Endothelial cell (in vitro differentiated cells): ENCODE measurements at regions not wholly inside any gene's neighbourhood (a gene's known extent, or its start where the extent isn't known, plus 50 kb on each side); places are given as distances from the start of the nearest gene placed in this dataset.

Experiments
- DNase-seq: peaks from one replicate; pipeline ENCODE4 v3.0.0; 2021; ENCODE audit warnings: low spot score
- H3K27ac Mint-ChIP-seq: one replicate; pipeline ENCODE4 v1.8.0; 2021; ENCODE audit warnings: mixed read lengths, inconsistent platforms; ENCODE audit not compliant: unreplicated experiment
- H3K27me3 Mint-ChIP-seq: one replicate; pipeline ENCODE4 v1.8.0; 2021; ENCODE audit warnings: mild to moderate bottlenecking, moderate library complexity, mixed read lengths, inconsistent platforms; ENCODE audit not compliant: unreplicated experiment
- H3K36me3 Mint-ChIP-seq: one replicate; pipeline ENCODE4 v1.8.0; 2021; ENCODE audit warnings: mild to moderate bottlenecking, low read depth, mixed read lengths, inconsistent platforms; ENCODE audit not compliant: unreplicated experiment
- H3K4me1 Mint-ChIP-seq: one replicate; pipeline ENCODE4 v1.8.0; 2021; ENCODE audit warnings: mild to moderate bottlenecking, mixed read lengths, inconsistent platforms; ENCODE audit not compliant: unreplicated experiment
- H3K4me3 Mint-ChIP-seq: one replicate; pipeline ENCODE4 v1.8.0; 2021; ENCODE audit warnings: mild to moderate bottlenecking, mixed read lengths, inconsistent platforms; ENCODE audit not compliant: unreplicated experiment
- H3K9me3 Mint-ChIP-seq: one replicate; pipeline ENCODE4 v1.8.0; 2021; ENCODE audit warnings: mixed read lengths, inconsistent platforms; ENCODE audit not compliant: unreplicated experiment
- TF ChIP-seq, protein P1 (sequence below): fragments of 200-600 bp; sonication (generic); IDR thresholded peaks from one replicate; pipeline ENCODE4 v1.5.0; 2021; ENCODE audit warnings: antibody characterized with exemption; ENCODE audit not compliant: unreplicated experiment

DNA sequence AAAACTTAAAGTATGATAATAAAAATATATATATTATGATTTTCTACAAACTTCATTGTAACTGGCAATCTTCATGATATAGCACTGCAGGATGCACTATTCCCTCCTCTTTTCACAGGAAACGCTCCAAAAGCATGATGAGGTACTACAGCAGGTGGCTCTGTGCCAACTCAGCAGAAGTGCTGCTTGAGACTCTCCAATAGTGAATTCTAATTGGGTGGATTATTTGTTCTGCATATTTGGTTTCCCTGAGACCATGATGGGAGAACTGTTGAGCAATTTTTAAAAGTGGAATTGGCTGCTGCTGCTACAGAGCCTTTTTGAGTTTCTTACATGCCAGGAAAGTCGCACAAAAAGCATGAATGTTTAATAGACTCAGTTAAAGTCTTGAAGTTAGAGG lies 1782.4 kb upstream of the PCDH20 start:
- Mint-ChIP-seq H3K27ac (no peak overlapping the region), H3K9me3 (no peaks in the 10 kb centered on the region), H3K27me3 (no peaks in the 10 kb centered on the region), H3K36me3 (no peaks in the 10 kb centered on the region), H3K4me1 (no peaks in the 10 kb centered on the region), H3K4me3 (no peak overlapping the region)
- TF ChIP-seq, protein P1, sequence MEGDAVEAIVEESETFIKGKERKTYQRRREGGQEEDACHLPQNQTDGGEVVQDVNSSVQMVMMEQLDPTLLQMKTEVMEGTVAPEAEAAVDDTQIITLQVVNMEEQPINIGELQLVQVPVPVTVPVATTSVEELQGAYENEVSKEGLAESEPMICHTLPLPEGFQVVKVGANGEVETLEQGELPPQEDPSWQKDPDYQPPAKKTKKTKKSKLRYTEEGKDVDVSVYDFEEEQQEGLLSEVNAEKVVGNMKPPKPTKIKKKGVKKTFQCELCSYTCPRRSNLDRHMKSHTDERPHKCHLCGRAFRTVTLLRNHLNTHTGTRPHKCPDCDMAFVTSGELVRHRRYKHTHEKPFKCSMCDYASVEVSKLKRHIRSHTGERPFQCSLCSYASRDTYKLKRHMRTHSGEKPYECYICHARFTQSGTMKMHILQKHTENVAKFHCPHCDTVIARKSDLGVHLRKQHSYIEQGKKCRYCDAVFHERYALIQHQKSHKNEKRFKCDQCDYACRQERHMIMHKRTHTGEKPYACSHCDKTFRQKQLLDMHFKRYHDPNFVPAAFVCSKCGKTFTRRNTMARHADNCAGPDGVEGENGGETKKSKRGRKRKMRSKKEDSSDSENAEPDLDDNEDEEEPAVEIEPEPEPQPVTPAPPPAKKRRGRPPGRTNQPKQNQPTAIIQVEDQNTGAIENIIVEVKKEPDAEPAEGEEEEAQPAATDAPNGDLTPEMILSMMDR = no peak
- DNase-seq = no peak

DNA sequence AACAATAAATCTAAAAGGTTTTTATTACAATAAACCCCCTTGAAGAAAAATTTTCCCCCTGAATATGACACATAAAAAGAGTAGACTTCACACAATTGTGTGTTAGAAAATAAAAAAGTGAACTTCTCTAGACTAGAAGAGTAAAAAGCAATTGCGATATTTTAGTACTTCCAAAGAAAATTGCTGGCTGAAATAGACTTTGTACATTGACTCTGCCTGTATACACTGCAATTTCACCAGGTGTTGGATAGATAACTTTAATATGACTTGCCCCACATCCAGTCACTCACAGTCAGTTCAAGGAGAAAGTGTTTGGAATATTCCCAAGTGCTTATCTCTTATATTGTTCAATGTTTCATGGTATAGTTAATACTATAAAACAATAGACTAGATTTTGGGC lies 1780.1 kb upstream of the PCDH20 start:
- H3K36me3 Mint-ChIP-seq = no peaks in the 10 kb centered on the region
- no peaks in the 10 kb centered on the region for H3K9me3 Mint-ChIP-seq
- no peaks in the 10 kb centered on the region for H3K27me3 Mint-ChIP-seq
- no peaks in the 10 kb centered on the region for H3K4me1 Mint-ChIP-seq
- TF ChIP-seq, protein P1 = no peak
- DNase-seq = no peak
- H3K27ac Mint-ChIP-seq = no peak overlapping the region
- no peak overlapping the region for H3K4me3 Mint-ChIP-seq

DNA sequence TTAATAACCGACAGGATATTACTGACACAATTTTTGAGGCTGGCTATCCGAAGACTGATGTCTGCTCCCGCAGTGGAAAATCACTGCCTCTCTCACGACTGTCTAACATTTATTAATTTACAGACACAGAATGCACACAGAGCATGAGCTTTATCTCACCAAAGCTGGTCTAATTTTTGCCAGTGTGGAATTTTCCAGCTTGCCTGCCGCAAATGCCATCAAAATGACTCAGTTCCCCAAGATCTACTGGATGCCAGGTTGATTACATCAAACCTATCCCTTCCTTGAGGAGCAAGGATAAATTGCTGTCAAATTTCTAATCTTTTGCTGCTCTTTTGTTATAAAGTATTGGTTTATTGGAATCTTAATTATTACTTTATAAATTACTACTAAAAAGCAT lies 1775.1 kb upstream of the PCDH20 start:
- Mint-ChIP-seq H3K4me1 (no peaks in the 10 kb centered on the region), H3K27me3 (no peaks in the 10 kb centered on the region), H3K9me3 (no peaks in the 10 kb centered on the region), H3K4me3 (no peak overlapping the region), H3K27ac (no peak overlapping the region), H3K36me3 (no peaks in the 10 kb centered on the region)
- TF ChIP-seq, protein P1 = no peak
- no peak for DNase-seq

DNA sequence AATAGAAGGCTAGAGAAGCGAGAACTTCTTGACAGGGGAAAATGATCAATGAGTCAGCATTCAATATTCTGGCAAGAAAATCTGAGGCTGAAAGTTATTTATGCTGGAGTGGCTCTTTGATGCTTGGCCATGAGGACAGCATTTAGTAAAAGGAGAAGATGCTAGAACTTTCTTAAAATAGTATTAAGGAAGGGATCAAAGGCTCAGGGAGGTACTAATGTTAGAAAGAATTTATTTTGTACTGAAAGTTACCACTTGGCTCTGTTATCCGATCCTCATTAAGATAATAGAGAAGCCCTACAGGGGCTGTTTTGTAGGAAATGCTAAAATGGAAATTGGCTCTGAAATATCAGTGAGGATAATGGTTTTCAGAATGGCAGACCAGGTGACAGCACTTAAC lies 1774.6 kb upstream of the PCDH20 start:
- Mint-ChIP-seq H3K27me3 (no peaks in the 10 kb centered on the region), H3K36me3 (no peaks in the 10 kb centered on the region), H3K9me3 (no peaks in the 10 kb centered on the region), H3K4me1 (no peaks in the 10 kb centered on the region), H3K27ac (no peak overlapping the region), H3K4me3 (no peak overlapping the region)
- DNase-seq = no peak
- TF ChIP-seq, protein P1 = no peak

DNA sequence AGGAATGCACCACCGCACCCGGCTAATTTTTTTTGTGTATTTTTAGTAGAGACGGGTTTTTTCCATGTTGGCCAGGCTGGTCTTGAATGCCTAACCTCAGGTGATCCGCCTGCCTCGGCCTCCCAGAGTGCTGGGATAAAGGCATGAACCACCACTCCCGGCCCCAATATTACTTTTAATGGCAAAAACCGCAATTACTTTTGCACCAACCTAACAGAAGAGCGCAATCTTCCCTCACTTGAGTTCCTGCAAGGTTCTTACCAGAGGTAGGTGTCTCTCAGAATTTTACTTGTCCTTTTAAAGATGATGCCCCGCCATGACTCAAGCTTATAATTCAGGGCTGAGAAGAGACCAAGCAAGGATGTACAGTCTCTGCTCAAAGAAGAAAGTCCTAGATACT lies 1774.1 kb upstream of the PCDH20 start:
- Mint-ChIP-seq H3K4me3 (no peak overlapping the region), H3K27me3 (no peaks in the 10 kb centered on the region), H3K4me1 (no peaks in the 10 kb centered on the region), H3K9me3 (no peaks in the 10 kb centered on the region), H3K27ac (no peak overlapping the region), H3K36me3 (no peaks in the 10 kb centered on the region)
- TF ChIP-seq, protein P1 = no peak
- no peak for DNase-seq
